Muscle of leg (tissue), 3 donors: ENCODE measurements at regions not wholly inside any gene's neighbourhood (a gene's known extent, or its start where the extent isn't known, plus 50 kb on each side); places are given as distances from the start of the nearest gene placed in this dataset.

Source experiments
- DNase-seq: peaks from one replicate; pipeline ENCODE4 v3.0.0; 2013
- H3K27ac ChIP-seq: one replicate; pipeline ENCODE4 v1.5.1; 2013; ENCODE audit warnings: mild to moderate bottlenecking, low read length, control low read depth
- H3K27me3 ChIP-seq: one replicate; pipeline ENCODE4 v1.6.1; 2013; ENCODE audit warnings: low read length; ENCODE audit not compliant: control insufficient read depth, insufficient read depth
- H3K36me3 ChIP-seq: one replicate; pipeline ENCODE4 v1.6.1; 2013; ENCODE audit warnings: low read length; ENCODE audit not compliant: control insufficient read depth, insufficient read depth
- H3K4me1 ChIP-seq: one replicate; pipeline ENCODE4 v1.6.1; 2013; ENCODE audit warnings: low read length; ENCODE audit not compliant: control insufficient read depth, insufficient read depth
- H3K4me3 ChIP-seq: one replicate; pipeline ENCODE4 v1.5.1; 2013; ENCODE audit warnings: low read length, control low read depth
- H3K9me3 ChIP-seq: replicated peaks from 2 replicates; pipeline ENCODE4 v1.6.1; 2013; ENCODE audit warnings: low read depth, low read length; ENCODE audit not compliant: control insufficient read depth
- WGBS: methylation state at CpG from one replicate; pipeline ENCODE4 v1.1.5; 2013; ENCODE audit warnings: missing lambda C conversion rate; ENCODE audit not compliant: insufficient coverage; 5-methylcytosine and 5-hydroxymethylcytosine counted together

GRCh38 chr2:179349670-179350303 lies 85.2 kb upstream of the SESTD1 start:
- no peak for DNase-seq
- 40% methylated on average over 1 of the region's 1 CpG for WGBS
- no peaks in the 10 kb centered on the region for H3K9me3 ChIP-seq
- no peaks in the 10 kb centered on the region for H3K27me3 ChIP-seq
- H3K4me3 ChIP-seq: no peak overlapping the region
- H3K4me1 ChIP-seq: peaks cover under 1% of the 10 kb centered on the region
- no peak overlapping the region for H3K27ac ChIP-seq
- no peaks in the 10 kb centered on the region for H3K36me3 ChIP-seq

GRCh38 chr2:179348906-179349305 lies 84.3 kb upstream of the SESTD1 start:
- H3K27me3 ChIP-seq: no peaks in the 10 kb centered on the region
- DNase-seq: no peak

GRCh38 chr2:179344970-179345369 lies 80.3 kb upstream of the SESTD1 start:
- no CpG with 5 or more reads among the region's 1 CpG for WGBS
- H3K27ac ChIP-seq: peak overlapping the region; percentile 68
- H3K4me1 ChIP-seq: peaks cover 8% of the 10 kb centered on the region
- H3K27me3 ChIP-seq: no peaks in the 10 kb centered on the region
- H3K9me3 ChIP-seq: no peaks in the 10 kb centered on the region
- H3K4me3 ChIP-seq: no peak overlapping the region
- peak; percentile 85 for DNase-seq
- no peaks in the 10 kb centered on the region for H3K36me3 ChIP-seq

More at GRCh38 chr2:179348906-179349305, 84.3 kb upstream of the SESTD1 start:
- Histone ChIP-seq H3K27ac (no peak overlapping the region), H3K4me1 (peaks cover 8% of the 10 kb centered on the region), H3K36me3 (no peaks in the 10 kb centered on the region), H3K4me3 (no peak overlapping the region), H3K9me3 (no peaks in the 10 kb centered on the region)
- 67% methylated on average over 1 of the region's 3 CpGs for WGBS

- no peaks in the 10 kb centered on the region for H3K9me3 ChIP-seq
- DNase-seq: peak; percentile 76
- peak overlapping the region; percentile 68 for H3K27ac ChIP-seq
- H3K4me1 ChIP-seq: peaks cover 8% of the 10 kb centered on the region
- H3K4me3 ChIP-seq: no peak overlapping the region
- no peaks in the 10 kb centered on the region for H3K27me3 ChIP-seq
- no peaks in the 10 kb centered on the region for H3K36me3 ChIP-seq
- WGBS: no CpG with 5 or more reads among the region's 4 CpGs
Measured at GRCh38 chr2:179344280-179344964, 79.8 kb upstream of the SESTD1 start.

- no peak for DNase-seq
- Histone ChIP-seq H3K4me1 (peaks cover 8% of the 10 kb centered on the region), H3K4me3 (no peak overlapping the region), H3K9me3 (no peaks in the 10 kb centered on the region), H3K27ac (no peak overlapping the region), H3K27me3 (no peaks in the 10 kb centered on the region), H3K36me3 (no peaks in the 10 kb centered on the region)
Measured at GRCh38 chr2:179343945-179344279, 79.3 kb upstream of the SESTD1 start.

GRCh38 chr2:179341152-179341866 lies 76.7 kb upstream of the SESTD1 start:
- Histone ChIP-seq H3K4me3 (no peak overlapping the region), H3K27ac (no peak overlapping the region), H3K36me3 (no peaks in the 10 kb centered on the region), H3K4me1 (peaks cover 16% of the 10 kb centered on the region), H3K9me3 (no peaks in the 10 kb centered on the region), H3K27me3 (no peaks in the 10 kb centered on the region)
- no peak for DNase-seq
- no CpG with 5 or more reads among the region's 3 CpGs for WGBS

- H3K4me1 ChIP-seq: peaks cover 17% of the 10 kb centered on the region
- no peaks in the 10 kb centered on the region for H3K27me3 ChIP-seq
- no peak overlapping the region for H3K4me3 ChIP-seq
- DNase-seq: no peak
- no peak overlapping the region for H3K27ac ChIP-seq
- H3K36me3 ChIP-seq: no peaks in the 10 kb centered on the region
- 69% methylated on average over 3 of the region's 4 CpGs for WGBS
- H3K9me3 ChIP-seq: no peaks in the 10 kb centered on the region
Measured at GRCh38 chr2:179340678-179341077, 76.0 kb upstream of the SESTD1 start.

- Histone ChIP-seq H3K4me3 (no peak overlapping the region), H3K36me3 (no peaks in the 10 kb centered on the region), H3K9me3 (no peaks in the 10 kb centered on the region), H3K4me1 (peaks cover 9% of the 10 kb centered on the region), H3K27me3 (no peaks in the 10 kb centered on the region), H3K27ac (no peak overlapping the region)
- WGBS: 71% methylated on average over 1 of the region's 3 CpGs
- DNase-seq: no peak
Measured at GRCh38 chr2:179338681-179339080, 74.0 kb upstream of the SESTD1 start.

- Histone ChIP-seq H3K27ac (no peak overlapping the region), H3K36me3 (no peaks in the 10 kb centered on the region), H3K27me3 (no peaks in the 10 kb centered on the region), H3K9me3 (no peaks in the 10 kb centered on the region), H3K4me3 (no peak overlapping the region), H3K4me1 (peaks cover 9% of the 10 kb centered on the region)
- WGBS: 6% methylated on average over 2 of the region's 4 CpGs
- peak; percentile 78 for DNase-seq
Measured at GRCh38 chr2:179336782-179337534, 72.3 kb upstream of the SESTD1 start.

- no peak overlapping the region for H3K4me3 ChIP-seq
- WGBS: no CpG with 5 or more reads among the region's 2 CpGs
- DNase-seq: no peak
Measured at GRCh38 chr2:179335732-179336131, 71.1 kb upstream of the SESTD1 start.

More at GRCh38 chr2:179335732-179336131, 71.1 kb upstream of the SESTD1 start:
- no peak overlapping the region for H3K27ac ChIP-seq
- H3K9me3 ChIP-seq: no peaks in the 10 kb centered on the region
- no peaks in the 10 kb centered on the region for H3K27me3 ChIP-seq
- peaks cover 9% of the 10 kb centered on the region for H3K4me1 ChIP-seq
- H3K36me3 ChIP-seq: no peaks in the 10 kb centered on the region
